Endothelial cell of umbilical vein (primary cell): ENCODE measurements at regions not wholly inside any gene's neighbourhood (a gene's known extent, or its start where the extent isn't known, plus 50 kb on each side); places are given as distances from the start of the nearest gene placed in this dataset.

Source experiments
- BruUV-seq: library from RNA; stranded (reverse); fragments of 400-500 nt; replicated peaks from 2 replicates; lab custom pipeline; 2021; lab: Mats Ljungman, UMichigan
- CTCF ChIA-PET: fragments of 300-600, 350-600 bp; sonication (Branson Sonifier 250); formaldehyde crosslinking; loops from one replicate; lab custom pipeline; 2021; ENCODE audit warnings: antibody characterized with exemption, inconsistent platforms; lab: Charles Lee
- POLR2A ChIA-PET: fragments of 300-600, 350-600 bp; sonication (Branson Sonifier 250); formaldehyde crosslinking; loops from one replicate; lab custom pipeline; 2021; ENCODE audit warnings: antibody characterized with exemption, inconsistent platforms; lab: Charles Lee
- DNase-seq: peaks from one replicate; pipeline ENCODE4 v3.0.0-alpha.2; 2011; ENCODE audit warnings: low read depth, low spot score
- FAIRE-seq: peaks from 2 replicates; lab custom pipeline; 2011; peaks lifted over from hg19 to GRCh38; lab: Jason Lieb, UNC
- H2AFZ ChIP-seq: 2 replicates; pipeline ENCODE4 v1.6.0; 2012; ENCODE audit warnings: low read depth, low read length, control low read depth, inconsistent platforms
- H3K27ac ChIP-seq: 2 replicates; pipeline ENCODE4 v1.5.1; 2011; ENCODE audit warnings: low read depth, mild to moderate bottlenecking, control low read depth, low read length, moderate library complexity; ENCODE audit not compliant: insufficient read depth
- H3K27me3 ChIP-seq, 2 experiments: 2 replicates each; pipeline versions ENCODE4 v1.6.0 to v1.6.1; 2011; ENCODE audit warnings: low read length in 2 of 2, mixed read lengths in 1 of 2; ENCODE audit not compliant: control insufficient read depth in 2 of 2, insufficient read depth in 2 of 2
- H3K36me3 ChIP-seq, 2 experiments: 2 replicates in 1 of 2; 3 replicates in 1 of 2; pipeline ENCODE4 v1.5.1; 2011; ENCODE audit warnings: low read length in 2 of 2, mild to moderate bottlenecking in 1 of 2, moderate library complexity in 1 of 2; ENCODE audit not compliant: control insufficient read depth in 2 of 2, insufficient read depth in 2 of 2; ENCODE audit errors: extremely low read depth in 1 of 2
- H3K4me1 ChIP-seq: 3 replicates; pipeline ENCODE4 v1.5.1; 2011; ENCODE audit warnings: mild to moderate bottlenecking, low read length; ENCODE audit not compliant: control insufficient read depth, insufficient read depth; ENCODE audit errors: extremely low read depth
- H3K4me2 ChIP-seq: 2 replicates; pipeline ENCODE4 v1.6.1; 2011; ENCODE audit warnings: low read length, control low read depth, mixed read lengths; ENCODE audit not compliant: insufficient read depth
- H3K4me3 ChIP-seq, 3 experiments: fragments of 200-600 bp in 1 of 3; sonication (generic), shearing (Covaris generic) in 1 of 3; replicated peaks in 1 of 3; 2 replicates each; pipeline ENCODE4 v1.5.1; 2011 to 2016; ENCODE audit warnings: control low read depth in 3 of 3, low read length in 3 of 3, mild to moderate bottlenecking in 2 of 3, inconsistent platforms in 1 of 3, low read depth in 1 of 3, moderate library complexity in 1 of 3; ENCODE audit not compliant: insufficient read depth in 1 of 3
- H3K79me2 ChIP-seq: 2 replicates; pipeline ENCODE4 v1.6.0; 2012; ENCODE audit warnings: low read length, inconsistent platforms; ENCODE audit not compliant: control insufficient read depth, insufficient read depth
- H3K9ac ChIP-seq: replicated peaks from 2 replicates; pipeline ENCODE3; 2011; ENCODE audit warnings: low read length, control low read depth; ENCODE audit not compliant: insufficient read depth; ENCODE audit errors: extremely low read depth
- H3K9me1 ChIP-seq: replicated peaks from 3 replicates; pipeline ENCODE4 v1.6.0; 2011; ENCODE audit warnings: mild to moderate bottlenecking, low read length; ENCODE audit not compliant: control insufficient read depth, insufficient read depth; ENCODE audit errors: extremely low read depth
- H3K9me3 ChIP-seq: replicated peaks from 2 replicates; pipeline ENCODE4 v1.5.1; 2012; ENCODE audit warnings: low read length, inconsistent platforms; ENCODE audit not compliant: control insufficient read depth, insufficient read depth
- H4K20me1 ChIP-seq: replicated peaks from 2 replicates; pipeline ENCODE3; 2011; ENCODE audit warnings: mild to moderate bottlenecking, low read length; ENCODE audit not compliant: control insufficient read depth, insufficient read depth; ENCODE audit errors: extremely low read depth
- EZH2 ChIP-seq: IDR thresholded peaks from 2 replicates; pipeline ENCODE4 v1.6.1; 2012; ENCODE audit warnings: borderline replicate concordance, low read depth, mild to moderate bottlenecking, moderate library complexity, low read length, inconsistent platforms; ENCODE audit not compliant: severe bottlenecking
- FOS ChIP-seq: IDR thresholded peaks from 2 replicates; pipeline ENCODE4 v1.6.1; 2011; ENCODE audit warnings: mild to moderate bottlenecking, low read length, moderate library complexity, borderline replicate concordance; ENCODE audit not compliant: insufficient read depth
- GATA2 ChIP-seq: IDR thresholded peaks from 2 replicates; pipeline ENCODE4 v1.7.0; 2011; ENCODE audit warnings: low read depth, mild to moderate bottlenecking, moderate library complexity, mixed read lengths, low read length; ENCODE audit not compliant: insufficient read length, insufficient read depth
- JUN ChIP-seq: IDR thresholded peaks from 2 replicates; pipeline ENCODE4 v1.6.1; 2011; ENCODE audit warnings: borderline replicate concordance, low read depth; ENCODE audit not compliant: insufficient read length, insufficient read depth
- MYC ChIP-seq: IDR thresholded peaks from one replicate; pipeline ENCODE4 v1.6.1; 2011; ENCODE audit warnings: mild to moderate bottlenecking, low read depth, low read length
- POLR2A ChIP-seq: IDR thresholded peaks from 2 replicates; pipeline ENCODE4 v1.6.1; 2012; ENCODE audit warnings: low read depth, mild to moderate bottlenecking, control low read depth, low read length
- POLR2AphosphoS5 ChIP-seq: IDR thresholded peaks from 2 replicates; pipeline ENCODE4 v1.6.1; 2012; ENCODE audit warnings: low read depth, mild to moderate bottlenecking, control low read depth, low read length, moderate library complexity; ENCODE audit not compliant: insufficient read depth
- dilution Hi-C: fragments of 300-500 bp; cut with MboI; formaldehyde crosslinking; loops from one replicate; pipeline ENCODE4 v1.15.0; 2019; ENCODE audit warnings: low sequenced_read_pairs; ENCODE audit not compliant: extremely low pct_ligation_motif_present
- intact Hi-C: fragments of 100-400 bp; cut with micrococcal nuclease; formaldehyde crosslinking; loops from one replicate; pipeline ENCODE4 v1.10.0; 2022
- TF ChIP-seq, protein P1 (sequence below): IDR thresholded peaks from 2 replicates; pipeline ENCODE4 v1.6.1; 2011; ENCODE audit not compliant: insufficient read depth, insufficient read length
- TF ChIP-seq, protein P2 (sequence below), 2 donors: IDR thresholded peaks; 1 replicate in 1 of 2; 2 replicates in 1 of 2; pipeline ENCODE4 v1.5.1; 2011; ENCODE audit warnings: low read length in 2 of 2, mild to moderate bottlenecking in 2 of 2, moderate library complexity in 2 of 2, control low read depth in 1 of 2, inconsistent platforms in 1 of 2, low read depth in 1 of 2; ENCODE audit not compliant: insufficient read depth in 1 of 2; ENCODE audit errors: extremely low read depth in 1 of 2

DNA sequence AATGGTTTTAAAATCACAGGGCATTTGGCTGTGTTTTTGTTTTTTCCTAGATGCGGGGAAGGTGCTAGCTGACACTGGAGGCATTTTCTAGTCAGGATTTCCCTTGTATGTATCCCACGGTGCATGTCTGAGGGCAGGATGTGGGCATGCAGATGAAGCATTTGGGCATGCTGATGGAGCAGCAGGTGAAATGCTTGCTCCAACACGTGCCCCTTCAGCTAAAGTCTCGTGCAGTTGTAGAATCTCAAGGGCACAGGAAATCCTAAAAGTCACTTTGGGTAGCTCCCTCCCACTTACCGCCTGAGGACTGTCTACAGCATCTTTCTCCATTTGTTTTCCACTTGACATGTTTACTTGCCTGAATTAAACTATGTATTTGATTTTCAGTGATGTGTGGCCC lies 429.4 kb upstream of the B3GAT1 start:
- H2AFZ ChIP-seq = no peak overlapping the region
- no peak overlapping the region for H3K4me3 ChIP-seq
- POLR2A ChIA-PET = no interaction called here
- DNase-seq (no peak), FAIRE-seq (no peak)
- H3K9me1 ChIP-seq = no peaks in the 10 kb centered on the region
- CTCF ChIA-PET = no interaction called here
- TF ChIP-seq POLR2AphosphoS5 (no peak), POLR2A (no peak), JUN (no peak), GATA2 (no peak), MYC (no peak), FOS (no peak), EZH2 (no peak)
- TF ChIP-seq, protein P1, sequence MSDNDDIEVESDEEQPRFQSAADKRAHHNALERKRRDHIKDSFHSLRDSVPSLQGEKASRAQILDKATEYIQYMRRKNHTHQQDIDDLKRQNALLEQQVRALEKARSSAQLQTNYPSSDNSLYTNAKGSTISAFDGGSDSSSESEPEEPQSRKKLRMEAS = no peak
- TF ChIP-seq, protein P2, sequence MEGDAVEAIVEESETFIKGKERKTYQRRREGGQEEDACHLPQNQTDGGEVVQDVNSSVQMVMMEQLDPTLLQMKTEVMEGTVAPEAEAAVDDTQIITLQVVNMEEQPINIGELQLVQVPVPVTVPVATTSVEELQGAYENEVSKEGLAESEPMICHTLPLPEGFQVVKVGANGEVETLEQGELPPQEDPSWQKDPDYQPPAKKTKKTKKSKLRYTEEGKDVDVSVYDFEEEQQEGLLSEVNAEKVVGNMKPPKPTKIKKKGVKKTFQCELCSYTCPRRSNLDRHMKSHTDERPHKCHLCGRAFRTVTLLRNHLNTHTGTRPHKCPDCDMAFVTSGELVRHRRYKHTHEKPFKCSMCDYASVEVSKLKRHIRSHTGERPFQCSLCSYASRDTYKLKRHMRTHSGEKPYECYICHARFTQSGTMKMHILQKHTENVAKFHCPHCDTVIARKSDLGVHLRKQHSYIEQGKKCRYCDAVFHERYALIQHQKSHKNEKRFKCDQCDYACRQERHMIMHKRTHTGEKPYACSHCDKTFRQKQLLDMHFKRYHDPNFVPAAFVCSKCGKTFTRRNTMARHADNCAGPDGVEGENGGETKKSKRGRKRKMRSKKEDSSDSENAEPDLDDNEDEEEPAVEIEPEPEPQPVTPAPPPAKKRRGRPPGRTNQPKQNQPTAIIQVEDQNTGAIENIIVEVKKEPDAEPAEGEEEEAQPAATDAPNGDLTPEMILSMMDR (IDR thresholded peaks at IDR 0.05; ENCODE audit: extremely low read depth in 1 of 2, insufficient read depth in 1 of 2, low read depth in 1 of 2, low read length in 2 of 2) = no peak
- no peaks in the 10 kb centered on the region for H3K79me2 ChIP-seq
- no peak overlapping the region for H3K27ac ChIP-seq
- no peaks in the 10 kb centered on the region for H3K4me1 ChIP-seq
- H3K9me3 ChIP-seq = no peaks in the 10 kb centered on the region
- H3K27me3 ChIP-seq = no peaks in the 10 kb centered on the region
- intact Hi-C loops = no loop called here
- no peak overlapping the region for H3K9ac ChIP-seq
- dilution Hi-C loops = no loop called here
- no peaks in the 10 kb centered on the region for H4K20me1 ChIP-seq
- no peaks in the 10 kb centered on the region for H3K36me3 ChIP-seq
- BruUV-seq = no TSS peak
- no peak overlapping the region for H3K4me2 ChIP-seq
